CD14-positive monocyte (primary cell): ENCODE measurements at regions not wholly inside any gene's neighbourhood (a gene's known extent, or its start where the extent isn't known, plus 50 kb on each side); places are given as distances from the start of the nearest gene placed in this dataset.

ENCODE experiments used
- DNase-seq, 3 donors: peaks; one replicate each; pipeline ENCODE4 v3.0.0-alpha.2; 2011 to 2022
- H2AFZ ChIP-seq: 2 replicates; pipeline ENCODE4 v1.6.0; 2012; ENCODE audit warnings: mild to moderate bottlenecking, low read depth, low read length, inconsistent platforms; ENCODE audit not compliant: insufficient read depth, poor library complexity, severe bottlenecking
- H3K27ac ChIP-seq, 2 donors: 1 replicate in 1 of 2; 2 replicates in 1 of 2; pipeline ENCODE4 v1.5.1; 2012 to 2013; ENCODE audit warnings: low read length in 2 of 2, control low read depth in 1 of 2, inconsistent platforms in 1 of 2, low read depth in 1 of 2, mild to moderate bottlenecking in 1 of 2
- H3K27me3 ChIP-seq, 2 donors: one replicate each; pipeline versions ENCODE4 v1.6.0 to v1.6.1; 2011 to 2013; ENCODE audit warnings: low read length in 2 of 2; ENCODE audit not compliant: control insufficient read depth in 2 of 2, insufficient read depth in 2 of 2
- H3K36me3 ChIP-seq, 2 donors: replicated peaks in 1 of 2; 1 replicate in 1 of 2; 2 replicates in 1 of 2; pipeline versions ENCODE4 v1.5.1 to v1.6.1; 2012 to 2013; ENCODE audit warnings: low read length in 2 of 2, control low read depth in 1 of 2, inconsistent platforms in 1 of 2, mild to moderate bottlenecking in 1 of 2; ENCODE audit not compliant: insufficient read depth in 2 of 2, control insufficient read depth in 1 of 2
- H3K4me1 ChIP-seq, 2 donors: 1 replicate in 1 of 2; 2 replicates in 1 of 2; pipeline versions ENCODE4 v1.5.1 to v1.6.1; 2012 to 2013; ENCODE audit warnings: low read length in 2 of 2, control low read depth in 1 of 2, inconsistent platforms in 1 of 2, mild to moderate bottlenecking in 1 of 2, moderate library complexity in 1 of 2; ENCODE audit not compliant: insufficient read depth in 2 of 2, control insufficient read depth in 1 of 2
- H3K4me2 ChIP-seq: replicated peaks from 2 replicates; pipeline ENCODE3; 2012; ENCODE audit warnings: low read length, moderate library complexity, mild to moderate bottlenecking; ENCODE audit not compliant: poor library complexity, severe bottlenecking; ENCODE audit errors: extremely low read depth
- H3K4me3 ChIP-seq, 3 experiments: fragments of 200-600 bp in 1 of 3; sonication (generic) in 1 of 3; replicated peaks in 1 of 3; 1 replicate in 2 of 3; 2 replicates in 1 of 3; pipeline ENCODE4 v1.5.1; 2011 to 2013; ENCODE audit warnings: low read length in 3 of 3, mild to moderate bottlenecking in 3 of 3, control low read depth in 2 of 3, low read depth in 2 of 3, inconsistent platforms in 1 of 3, moderate library complexity in 1 of 3
- H3K79me2 ChIP-seq: 2 replicates; pipeline ENCODE4 v1.6.0; 2012; ENCODE audit warnings: mild to moderate bottlenecking, control low read depth, inconsistent platforms, low read length, moderate library complexity; ENCODE audit not compliant: insufficient read depth
- H3K9ac ChIP-seq: 2 replicates; pipeline ENCODE4 v1.6.0; 2017; ENCODE audit warnings: low read length, mild to moderate bottlenecking; ENCODE audit not compliant: insufficient read depth, poor library complexity, severe bottlenecking
- H3K9me3 ChIP-seq, 2 donors: replicated peaks in 1 of 2; 1 replicate in 1 of 2; 2 replicates in 1 of 2; pipeline versions ENCODE4 v1.5.1 to v1.6.1; 2012 to 2013; ENCODE audit warnings: low read length in 2 of 2, control low read depth in 1 of 2; ENCODE audit not compliant: control insufficient read depth in 1 of 2, insufficient read depth in 1 of 2
- H4K20me1 ChIP-seq: 2 replicates; pipeline ENCODE4 v1.6.0; 2012; ENCODE audit warnings: mild to moderate bottlenecking, low read length, control low read depth, moderate library complexity; ENCODE audit not compliant: insufficient read depth
- H3K27ac Mint-ChIP-seq, 7 donors: one replicate each; pipeline ENCODE4 v1.8.0; 2020; ENCODE audit warnings: mild to moderate bottlenecking in 7 of 7, mixed read lengths in 7 of 7, moderate library complexity in 6 of 7, inconsistent platforms in 2 of 7
- H3K27me3 Mint-ChIP-seq, 3 donors: one replicate each; pipeline ENCODE4 v1.8.0; 2021 to 2022; ENCODE audit warnings: low read depth in 3 of 3, mild to moderate bottlenecking in 3 of 3, mixed read lengths in 3 of 3, moderate library complexity in 3 of 3, inconsistent platforms in 1 of 3
- H3K36me3 Mint-ChIP-seq, 2 donors: one replicate each; pipeline ENCODE4 v1.8.0; 2020; ENCODE audit warnings: mixed read lengths in 2 of 2, inconsistent platforms in 1 of 2, mild to moderate bottlenecking in 1 of 2
- H3K4me1 Mint-ChIP-seq: one replicate; pipeline ENCODE4 v1.8.0; 2020; ENCODE audit warnings: mild to moderate bottlenecking, mixed read lengths
- H3K4me3 Mint-ChIP-seq, 2 donors: one replicate each; pipeline ENCODE4 v1.8.0; 2020; ENCODE audit warnings: mild to moderate bottlenecking in 2 of 2, mixed read lengths in 2 of 2, moderate library complexity in 1 of 2
- H3K9me3 Mint-ChIP-seq, 7 donors: one replicate each; pipeline ENCODE4 v1.8.0; 2020 to 2022; ENCODE audit warnings: mixed read lengths in 7 of 7, mild to moderate bottlenecking in 6 of 7, moderate library complexity in 6 of 7, inconsistent platforms in 2 of 7
- WGBS: methylation state at CpG from one replicate; pipeline ENCODE4 v1.1.5; 2013; ENCODE audit warnings: missing lambda C conversion rate; ENCODE audit not compliant: insufficient coverage; 5-methylcytosine and 5-hydroxymethylcytosine counted together
- intact Hi-C, 2 donors: fragments of 100-400 bp; cut with micrococcal nuclease; formaldehyde crosslinking; loops; one replicate each; pipeline versions ENCODE4 v1.15.0 to v1.15.1; 2023
- TF ChIP-seq, protein P1 (sequence below): fragments of 200-600 bp; IDR thresholded peaks from one replicate; pipeline ENCODE4 v1.8.0; 2022; ENCODE audit warnings: antibody characterized with exemption, mild to moderate bottlenecking

- H3K4me1 Mint-ChIP-seq: peaks cover 21% of the 10 kb centered on the region
- H3K79me2 ChIP-seq: peaks cover 25% of the 10 kb centered on the region
- H3K27me3 ChIP-seq: no peaks in the 10 kb centered on the region
- H3K27ac Mint-ChIP-seq: no peak overlapping the region
- DNase-seq: no peak
- intact Hi-C loops: loop anchor here in 1 of 2 donors (10.0 kb wide), 1 partner anchor 215 kb away; no protein-coding TSS in a partner anchor
- no peak overlapping the region for H3K4me2 ChIP-seq
- H2AFZ ChIP-seq: no peak overlapping the region
- H3K9me3 Mint-ChIP-seq: no peaks in the 10 kb centered on the region
- TF ChIP-seq, protein P1, sequence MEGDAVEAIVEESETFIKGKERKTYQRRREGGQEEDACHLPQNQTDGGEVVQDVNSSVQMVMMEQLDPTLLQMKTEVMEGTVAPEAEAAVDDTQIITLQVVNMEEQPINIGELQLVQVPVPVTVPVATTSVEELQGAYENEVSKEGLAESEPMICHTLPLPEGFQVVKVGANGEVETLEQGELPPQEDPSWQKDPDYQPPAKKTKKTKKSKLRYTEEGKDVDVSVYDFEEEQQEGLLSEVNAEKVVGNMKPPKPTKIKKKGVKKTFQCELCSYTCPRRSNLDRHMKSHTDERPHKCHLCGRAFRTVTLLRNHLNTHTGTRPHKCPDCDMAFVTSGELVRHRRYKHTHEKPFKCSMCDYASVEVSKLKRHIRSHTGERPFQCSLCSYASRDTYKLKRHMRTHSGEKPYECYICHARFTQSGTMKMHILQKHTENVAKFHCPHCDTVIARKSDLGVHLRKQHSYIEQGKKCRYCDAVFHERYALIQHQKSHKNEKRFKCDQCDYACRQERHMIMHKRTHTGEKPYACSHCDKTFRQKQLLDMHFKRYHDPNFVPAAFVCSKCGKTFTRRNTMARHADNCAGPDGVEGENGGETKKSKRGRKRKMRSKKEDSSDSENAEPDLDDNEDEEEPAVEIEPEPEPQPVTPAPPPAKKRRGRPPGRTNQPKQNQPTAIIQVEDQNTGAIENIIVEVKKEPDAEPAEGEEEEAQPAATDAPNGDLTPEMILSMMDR: peak; percentile 65
- H3K4me3 Mint-ChIP-seq: no peak overlapping the region
- H3K4me1 ChIP-seq: peaks cover 8 to 14% of the 10 kb centered on the region in 2 donors
- no peaks in the 10 kb centered on the region for H3K36me3 ChIP-seq
- no peaks in the 10 kb centered on the region for H3K27me3 Mint-ChIP-seq
- no peak overlapping the region for H3K4me3 ChIP-seq
- peaks cover 85% of the 10 kb centered on the region for H4K20me1 ChIP-seq
- no peak overlapping the region for H3K9ac ChIP-seq
- H3K36me3 Mint-ChIP-seq: peaks cover 5 to 10% of the 10 kb centered on the region in 2 donors
- no peak overlapping the region for H3K27ac ChIP-seq
- no peaks in the 10 kb centered on the region for H3K9me3 ChIP-seq
Measured at GRCh38 chr10:28179743-28180099, 123.1 kb downstream of the MPP7 start.

DNA sequence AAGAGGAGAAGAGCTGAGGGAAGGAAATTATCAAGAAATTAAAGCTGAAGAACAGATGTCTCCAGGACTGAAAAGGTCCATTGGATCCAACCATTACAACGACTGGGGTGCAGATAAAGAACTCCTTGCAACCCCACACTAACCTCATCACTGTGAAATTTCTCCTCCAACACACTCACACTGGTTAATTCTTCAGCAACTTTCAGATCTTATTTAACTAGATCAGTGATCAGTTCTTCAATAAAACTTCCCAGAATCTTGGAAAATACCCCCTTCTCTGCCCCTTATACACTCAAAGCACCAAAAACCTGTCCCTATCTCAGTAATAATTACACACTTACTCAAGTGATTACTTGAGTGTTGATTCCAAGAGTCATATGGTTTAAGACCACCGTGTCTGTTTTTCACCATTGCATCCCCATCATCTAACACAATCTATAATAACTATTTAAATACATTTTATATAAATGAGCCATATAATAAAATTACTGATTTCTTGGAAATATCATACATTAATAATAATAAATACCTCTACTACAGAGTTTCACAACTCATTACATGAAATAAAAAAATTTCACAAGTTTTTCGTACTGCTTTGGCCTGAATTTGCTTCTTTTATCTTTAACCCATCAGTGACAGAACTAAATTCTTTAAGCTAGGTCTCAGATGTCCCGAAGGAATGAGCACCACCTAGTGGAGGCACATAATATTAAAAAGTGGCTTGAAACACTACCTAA, 123.7 kb downstream of the MPP7 start:
- TF ChIP-seq, protein P1: peak; percentile 94
- intact Hi-C loops: loop anchor here in 1 of 2 donors (10.0 kb wide), 1 partner anchor 216 kb away; no protein-coding TSS in a partner anchor
- no peak overlapping the region for H3K4me2 ChIP-seq
- no peaks in the 10 kb centered on the region for H3K27me3 ChIP-seq
- peak overlapping the region in 3 of 7 donors; percentile 32 to 73 (median 61) for H3K27ac Mint-ChIP-seq
- peaks cover 8 to 14% of the 10 kb centered on the region in 2 donors for H3K4me1 ChIP-seq
- H3K27me3 Mint-ChIP-seq: no peaks in the 10 kb centered on the region
- H3K4me3 Mint-ChIP-seq: no peak overlapping the region
- H3K9me3 ChIP-seq: no peaks in the 10 kb centered on the region
- H3K36me3 Mint-ChIP-seq: peaks cover 8 to 15% of the 10 kb centered on the region in 2 donors
- peaks cover 90% of the 10 kb centered on the region for H4K20me1 ChIP-seq
- peaks cover 0 to 3% of the 10 kb centered on the region in 2 donors for H3K36me3 ChIP-seq
- H3K79me2 ChIP-seq: peaks cover 30% of the 10 kb centered on the region
- H3K9ac ChIP-seq: no peak overlapping the region
- H3K27ac ChIP-seq: peak overlapping the region in 1 of 2 donors; percentile 68
- 82% methylated on average over 1 of the region's 4 CpGs for WGBS
- H3K4me3 ChIP-seq: no peak overlapping the region
- DNase-seq: peak; percentile 17 to 51 (median 37)
- H2AFZ ChIP-seq: no peak overlapping the region
- H3K9me3 Mint-ChIP-seq: no peaks in the 10 kb centered on the region
- peaks cover 21% of the 10 kb centered on the region for H3K4me1 Mint-ChIP-seq
